GM19238 (cell line): ENCODE measurements at regions not wholly inside any gene's neighbourhood (a gene's known extent, or its start where the extent isn't known, plus 50 kb on each side); places are given as distances from the start of the nearest gene placed in this dataset.

ENCODE experiments used
- DNase-seq: peaks from one replicate; pipeline ENCODE4 v3.0.0; 2011; ENCODE audit warnings: low spot score; ENCODE audit not compliant: insufficient read length

DNA sequence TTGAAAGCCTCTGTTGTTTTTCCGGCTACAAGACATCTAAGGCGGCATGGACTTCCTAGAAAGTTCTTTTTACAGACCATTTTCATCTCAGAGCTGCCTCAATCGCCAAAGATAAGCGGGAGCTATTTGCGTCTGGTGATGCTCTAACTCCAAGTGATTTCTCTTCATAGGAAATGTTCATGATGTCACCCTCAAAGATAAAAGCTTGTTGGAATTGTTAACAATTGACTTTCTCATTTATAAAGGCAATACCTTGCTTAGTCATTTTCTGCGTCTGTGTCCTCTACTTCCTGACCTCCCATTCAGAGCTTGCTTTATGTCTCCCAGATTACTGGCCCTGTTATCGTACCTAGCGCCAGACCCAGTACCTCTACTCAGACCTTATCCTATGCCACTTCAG lies 259.0 kb upstream of the G2E3 start:
- DNase-seq: no peak

DNA sequence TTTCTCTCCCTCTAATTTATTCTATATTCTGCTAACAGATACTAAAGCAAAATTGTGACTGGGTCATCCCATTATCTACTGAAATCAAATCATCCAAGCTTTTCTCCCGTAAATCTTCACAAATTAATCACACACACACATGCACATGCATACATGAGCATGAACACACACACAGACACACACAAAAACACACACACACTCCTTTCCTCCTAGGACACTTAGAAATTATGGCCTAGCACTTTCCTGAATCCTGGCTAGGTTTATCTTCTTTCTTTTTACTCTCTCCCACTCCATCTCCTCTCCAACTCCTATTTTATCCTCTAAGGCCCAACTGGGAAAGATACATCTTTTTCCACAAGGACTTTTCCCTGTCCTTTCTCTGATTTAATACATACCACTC lies 255.6 kb upstream of the G2E3 start:
- no peak for DNase-seq

DNA sequence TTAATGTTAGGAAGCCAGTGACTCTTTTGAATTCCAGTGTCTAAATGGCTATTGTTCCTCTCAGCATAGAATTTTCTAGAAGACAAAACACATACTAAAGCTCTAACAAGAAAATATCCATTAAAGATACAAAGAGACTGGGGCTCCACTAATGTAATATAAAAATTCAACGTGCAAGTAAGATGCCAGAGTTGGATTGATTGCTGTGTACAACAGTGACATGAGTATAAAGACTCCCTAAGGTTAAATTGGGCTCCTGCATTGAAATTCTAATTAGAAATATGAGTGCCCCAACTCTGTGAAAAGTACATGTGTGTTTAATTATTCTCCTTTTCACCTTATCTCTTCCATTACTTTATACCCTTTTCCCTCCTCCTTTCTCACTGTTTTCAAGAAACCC lies 253.6 kb upstream of the G2E3 start:
- DNase-seq: no peak

DNA sequence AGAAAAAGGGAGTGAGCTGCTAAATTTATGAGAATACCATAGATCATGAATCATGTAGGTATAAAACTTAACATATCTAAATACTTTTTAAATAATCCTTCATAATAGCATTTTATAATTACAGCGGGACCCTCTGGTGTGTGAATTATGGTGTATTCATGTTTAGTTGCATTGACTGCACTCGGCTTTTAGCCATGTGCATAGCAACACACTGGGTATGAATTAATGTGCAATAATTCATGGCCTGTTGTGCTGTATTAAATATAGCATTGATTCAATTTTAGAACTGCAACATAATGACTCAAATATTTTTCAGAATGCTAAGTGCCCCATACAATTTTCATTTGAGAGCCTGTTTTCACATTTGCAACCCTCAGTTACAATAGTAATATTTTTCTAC lies 249.6 kb upstream of the G2E3 start:
- DNase-seq: no peak

GRCh38 chr14:30312214-30312613 lies 246.7 kb upstream of the G2E3 start:
- DNase-seq: no peak

DNA sequence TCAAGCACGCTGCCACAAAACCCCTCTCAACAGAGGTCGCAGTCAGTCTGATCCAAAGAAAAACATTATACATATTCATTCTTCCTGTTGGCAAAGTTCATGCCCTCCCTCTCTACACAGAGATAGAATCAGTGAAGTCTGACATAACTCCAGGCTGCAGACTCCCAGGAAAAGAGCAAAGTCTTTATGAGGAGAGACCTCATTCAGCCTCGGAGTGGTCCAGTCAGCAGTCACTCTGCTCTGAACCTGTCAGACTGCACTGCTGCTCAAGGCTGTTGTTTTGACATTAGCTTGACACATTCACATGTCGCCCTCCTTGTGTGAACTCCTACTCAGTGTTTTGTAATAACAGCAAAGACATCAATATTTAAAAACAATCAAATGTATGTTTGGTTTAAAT lies 241.2 kb upstream of the G2E3 start:
- DNase-seq: no peak

GRCh38 chr14:30322819-30323218 lies 236.1 kb upstream of the G2E3 start:
- no peak for DNase-seq

DNA sequence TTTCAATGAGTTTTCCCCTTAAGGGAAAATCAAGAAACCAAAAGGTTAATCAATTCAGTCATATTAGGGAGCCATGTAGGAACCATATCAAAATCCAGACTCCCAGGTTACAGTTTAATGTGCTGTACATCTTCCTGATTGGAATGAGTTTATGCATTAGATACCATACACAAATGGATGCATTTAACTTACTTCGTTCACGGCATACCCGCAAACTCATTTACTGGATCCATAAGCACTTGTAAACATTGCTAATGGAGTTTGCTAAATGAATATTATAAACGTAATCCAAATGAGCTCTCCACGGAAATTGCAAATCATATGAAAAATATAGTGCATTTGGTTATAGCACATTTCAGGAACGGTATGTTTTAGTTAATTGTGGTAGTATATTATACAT lies 228.9 kb upstream of the G2E3 start:
- no peak for DNase-seq

DNA sequence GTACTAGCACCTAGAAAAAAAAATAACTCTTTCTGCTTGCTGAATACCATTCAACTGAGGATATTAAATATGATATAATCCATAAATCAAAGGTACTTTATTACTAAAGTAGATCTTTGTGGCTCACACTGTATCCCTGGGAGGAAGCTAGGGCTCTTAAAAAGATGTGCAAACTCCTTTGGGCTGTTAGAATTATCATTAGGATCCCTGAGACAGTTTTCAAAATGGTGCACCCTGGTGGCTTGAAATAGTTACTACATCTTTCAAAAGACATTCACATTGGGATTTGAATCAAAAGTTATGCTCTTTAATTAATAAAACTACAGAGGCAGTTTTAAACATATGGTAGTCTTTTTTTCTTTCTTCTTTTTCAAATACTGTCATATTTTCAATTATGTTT lies 228.5 kb upstream of the G2E3 start:
- DNase-seq: no peak

GRCh38 chr14:30331030-30331429 lies 227.9 kb upstream of the G2E3 start:
- DNase-seq: no peak

DNA sequence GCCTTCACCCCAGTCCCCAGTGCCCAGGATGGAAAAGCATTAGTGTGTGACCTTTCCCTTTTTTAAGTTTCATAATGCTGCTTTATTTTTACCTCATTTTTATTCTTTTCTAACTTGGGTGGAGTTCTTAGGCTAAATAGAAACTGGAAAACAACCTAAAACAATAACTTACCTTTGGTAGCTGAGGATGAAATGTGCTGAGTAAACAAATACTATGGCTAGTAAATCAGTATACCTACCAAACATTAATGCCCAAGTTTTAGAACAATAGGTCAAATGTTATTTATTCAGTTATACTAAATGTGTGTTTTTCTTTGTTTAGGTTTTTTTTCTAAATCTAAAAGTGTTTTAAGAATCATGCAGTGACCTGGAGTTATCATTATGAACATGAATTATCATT lies 226.6 kb upstream of the G2E3 start:
- no peak for DNase-seq

GRCh38 chr14:30333934-30334333 lies 225.0 kb upstream of the G2E3 start:
- DNase-seq: no peak

DNA sequence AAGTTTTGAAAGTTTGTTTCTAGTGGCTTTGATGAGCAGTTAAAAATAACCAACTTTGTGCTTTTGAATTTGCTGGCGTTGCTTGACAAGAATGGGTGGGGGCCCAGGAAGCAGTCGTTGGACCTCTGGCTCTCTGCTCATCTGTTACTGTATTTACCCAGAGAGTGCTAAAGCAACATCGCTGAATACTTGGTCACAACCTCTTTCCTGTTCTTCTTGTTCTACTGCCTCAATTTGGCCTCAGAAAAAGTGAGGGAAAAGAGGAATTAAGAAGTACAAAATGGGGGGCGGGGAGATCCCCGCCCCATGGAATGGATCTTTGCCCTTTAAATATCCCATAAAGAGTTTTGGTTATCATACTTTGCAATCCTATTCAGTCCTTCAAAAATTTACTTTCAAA lies 221.5 kb upstream of the G2E3 start:
- no peak for DNase-seq

GRCh38 chr14:30339311-30339901 lies 219.6 kb upstream of the G2E3 start:
- no peak for DNase-seq

- DNase-seq: no peak
Observed at GRCh38 chr14:30340495-30340894, 218.5 kb upstream of the G2E3 start.

- no peak for DNase-seq
Observed at GRCh38 chr14:30345511-30345910, 213.4 kb upstream of the G2E3 start.

- DNase-seq: no peak
Observed at GRCh38 chr14:30348445-30348844, 210.5 kb upstream of the G2E3 start.

DNA sequence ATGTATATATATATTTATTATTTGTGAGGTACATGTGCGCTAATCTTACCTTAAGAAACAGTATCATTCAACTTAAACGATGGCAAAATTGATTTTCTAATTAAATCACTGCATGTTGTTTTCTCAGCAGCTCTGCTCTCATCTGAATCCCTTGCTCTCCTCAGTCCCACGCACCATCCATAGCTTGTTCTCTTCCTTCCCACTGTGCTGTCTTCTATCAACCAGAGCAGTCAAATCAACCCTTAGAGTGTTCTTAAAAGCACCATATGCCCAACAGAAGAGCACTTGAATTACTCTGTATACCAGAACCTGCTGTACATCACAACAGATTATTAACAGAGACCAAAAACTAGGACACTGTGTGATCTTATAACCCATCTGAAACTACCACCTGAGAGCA lies 209.4 kb upstream of the G2E3 start:
- no peak for DNase-seq

DNA sequence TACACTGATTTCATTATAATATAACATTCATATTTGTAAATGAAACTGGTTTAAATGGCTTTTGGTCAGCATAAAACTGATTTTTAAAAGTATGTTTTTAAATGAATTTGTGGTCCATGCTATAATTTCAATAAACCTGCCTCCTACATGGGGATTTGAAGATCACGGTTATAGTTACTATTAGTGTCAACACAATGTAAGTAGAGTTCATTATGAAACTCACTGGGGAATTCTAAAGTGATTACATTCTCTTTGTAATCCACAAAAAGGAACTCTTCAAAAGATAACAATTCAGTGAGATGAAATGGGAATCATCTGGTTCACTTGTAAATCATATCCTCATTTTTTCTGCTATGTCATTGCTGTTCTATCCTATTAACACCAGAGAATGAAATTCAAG lies 204.5 kb upstream of the G2E3 start:
- DNase-seq: no peak

DNA sequence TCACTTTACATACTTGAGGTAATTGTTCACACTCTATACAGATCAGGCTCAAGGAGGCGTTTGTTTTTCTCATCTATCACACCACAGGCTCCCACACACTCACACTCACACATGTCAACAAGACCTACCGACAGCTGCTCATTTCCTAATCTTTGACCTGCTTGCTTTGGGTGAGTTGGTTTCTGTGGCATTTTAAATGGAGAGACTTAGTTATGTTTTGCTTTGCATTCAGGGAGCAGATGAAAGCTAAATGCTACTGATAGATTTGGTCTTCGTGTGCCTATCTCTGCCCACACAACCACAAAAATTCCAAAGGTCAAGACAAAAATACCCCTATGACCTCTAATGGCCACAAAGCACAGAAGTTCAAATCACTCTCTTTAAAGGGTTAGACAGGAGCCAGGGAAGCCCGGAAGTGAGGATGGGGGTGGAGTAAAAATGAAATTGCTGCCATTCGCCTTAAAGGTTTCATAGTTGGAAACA lies 203.5 kb upstream of the G2E3 start:
- DNase-seq: no peak

- no peak for DNase-seq
Observed at GRCh38 chr14:30356438-30357202, 202.3 kb upstream of the G2E3 start.

- DNase-seq: no peak
Observed at GRCh38 chr14:30357791-30358190, 201.2 kb upstream of the G2E3 start.
